Stomach (tissue), 4 donors: ENCODE measurements at regions not wholly inside any gene's neighbourhood (a gene's known extent, or its start where the extent isn't known, plus 50 kb on each side); places are given as distances from the start of the nearest gene placed in this dataset.

ENCODE experiments used
- CTCF ChIP-seq, 7 experiments: fragments of 450-650 bp in 4 of 7; fragments of 200-600 bp in 3 of 7; sonication (generic) in 3 of 7; IDR thresholded peaks; one replicate each; pipeline ENCODE4 v1.5.1; 2016 to 2019; ENCODE audit warnings: antibody characterized with exemption in 7 of 7, control low read depth in 2 of 7, mild to moderate bottlenecking in 1 of 7
- POLR2A ChIP-seq, 4 donors: fragments of 450-650 bp; IDR thresholded peaks; one replicate each; pipeline ENCODE4 v1.6.1; 2016; ENCODE audit warnings: antibody characterized with exemption in 4 of 4, control low read depth in 2 of 4, mild to moderate bottlenecking in 1 of 4, moderate library complexity in 1 of 4

GRCh38 chr16:31708348-31708747 lies 165.3 kb upstream of the ZNF267 start:
- TF ChIP-seq CTCF (IDR thresholded peaks at IDR 0.05) = no peak
- no peak for TF ChIP-seq POLR2A (IDR thresholded peaks at IDR 0.05)
